NCI-H2107 treated with DMSO at 0.1 percent for 48 hours (cell line): ENCODE measurements at regions not wholly inside any gene's neighbourhood (a gene's known extent, or its start where the extent isn't known, plus 50 kb on each side); places are given as distances from the start of the nearest gene placed in this dataset.
A peak's percentile ranks its signal among the peaks of the same experiment; 100 is the strongest.

Experiments used
- DNase-seq: peaks from one replicate; lab custom pipeline; 2025; ENCODE audit not compliant: unreplicated experiment; lab: John Stamatoyannopoulos, UW

GRCh38 chr14:22513066-22513812 is 75.8 kb downstream of the DAD1 start:
- DNase-seq = no peak

DNA sequence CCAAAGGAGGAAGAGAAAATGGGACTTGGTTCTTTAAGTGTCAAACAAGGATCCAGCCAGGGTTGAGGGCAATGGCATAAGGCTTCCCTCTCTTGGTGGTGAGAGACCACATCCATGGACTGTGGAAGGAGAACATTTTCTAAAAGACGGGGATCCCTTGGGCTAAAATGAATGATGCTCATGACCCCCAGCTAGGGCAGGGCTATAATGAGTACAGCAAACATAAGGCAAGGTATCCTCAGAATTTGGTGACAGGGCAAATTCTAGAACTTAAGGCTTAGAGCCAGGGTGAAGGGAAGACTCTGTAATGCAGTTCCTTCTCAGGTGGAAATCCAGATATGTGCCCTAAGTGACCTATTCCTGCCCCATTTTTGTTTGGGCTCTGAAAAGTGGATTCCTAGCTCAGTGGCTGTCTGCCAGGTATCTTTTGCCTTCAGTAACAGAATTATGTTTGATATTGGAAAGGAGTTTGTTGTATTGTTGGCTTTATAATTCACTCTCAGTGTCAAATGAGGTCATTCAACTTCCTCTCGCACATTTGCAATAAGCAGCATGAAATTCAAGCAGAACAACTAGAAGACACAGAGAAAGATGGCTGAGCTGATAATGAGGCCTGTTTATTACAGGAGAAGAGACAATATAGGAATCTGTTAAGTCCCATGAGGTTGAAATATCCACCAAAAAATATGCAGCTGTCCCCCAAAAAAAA is 76.8 kb downstream of the DAD1 start:
- no peak for DNase-seq

GRCh38 chr14:22510527-22511110 is 78.4 kb downstream of the DAD1 start:
- no peak for DNase-seq

DNA sequence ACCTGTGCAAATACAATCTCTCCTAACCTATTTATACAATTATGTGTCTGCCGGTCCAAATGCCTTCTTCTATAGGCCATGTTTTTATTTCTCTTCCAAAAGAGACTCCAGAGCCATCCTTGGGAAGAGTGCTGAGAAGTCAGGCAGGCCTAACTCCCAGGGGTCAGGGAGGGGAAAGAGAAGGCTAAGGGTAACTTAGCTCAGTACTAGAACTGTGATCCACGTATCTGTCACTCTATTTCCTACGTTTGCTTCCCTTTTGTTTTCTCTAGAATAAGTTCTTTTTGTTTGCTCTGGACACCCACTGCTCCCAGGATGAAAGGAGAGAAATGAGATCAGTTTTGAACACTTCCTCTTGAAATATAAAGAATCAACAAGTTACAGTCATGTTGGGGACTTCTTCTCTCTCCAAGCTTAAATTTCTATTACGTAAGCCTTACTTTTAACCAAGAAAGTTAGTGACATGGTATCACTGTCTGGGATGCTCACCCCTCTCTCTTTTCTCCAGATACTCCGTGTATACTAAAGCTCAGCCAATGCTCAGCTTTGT is 79.2 kb downstream of the DAD1 start:
- DNase-seq = no peak

GRCh38 chr14:22509036-22509709 is 79.9 kb downstream of the DAD1 start:
- DNase-seq = no peak

- no peak for DNase-seq
Measured at GRCh38 chr14:22508662-22509035, 80.4 kb downstream of the DAD1 start.

DNA sequence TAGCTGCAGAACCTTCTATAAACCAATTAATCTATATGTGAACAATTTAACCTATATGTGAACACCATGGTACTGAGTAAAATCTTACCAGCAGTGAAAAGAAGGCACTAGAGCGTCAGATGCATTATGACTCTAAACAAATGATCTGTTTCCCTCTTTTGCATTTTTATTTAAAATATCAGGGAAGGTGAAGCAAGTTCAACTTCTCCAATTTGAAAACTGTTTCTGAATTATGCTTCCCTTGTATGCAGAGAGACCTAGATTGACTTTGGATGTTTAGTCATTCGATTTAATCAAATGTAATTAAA is 80.9 kb downstream of the DAD1 start:
- DNase-seq = no peak

DNA sequence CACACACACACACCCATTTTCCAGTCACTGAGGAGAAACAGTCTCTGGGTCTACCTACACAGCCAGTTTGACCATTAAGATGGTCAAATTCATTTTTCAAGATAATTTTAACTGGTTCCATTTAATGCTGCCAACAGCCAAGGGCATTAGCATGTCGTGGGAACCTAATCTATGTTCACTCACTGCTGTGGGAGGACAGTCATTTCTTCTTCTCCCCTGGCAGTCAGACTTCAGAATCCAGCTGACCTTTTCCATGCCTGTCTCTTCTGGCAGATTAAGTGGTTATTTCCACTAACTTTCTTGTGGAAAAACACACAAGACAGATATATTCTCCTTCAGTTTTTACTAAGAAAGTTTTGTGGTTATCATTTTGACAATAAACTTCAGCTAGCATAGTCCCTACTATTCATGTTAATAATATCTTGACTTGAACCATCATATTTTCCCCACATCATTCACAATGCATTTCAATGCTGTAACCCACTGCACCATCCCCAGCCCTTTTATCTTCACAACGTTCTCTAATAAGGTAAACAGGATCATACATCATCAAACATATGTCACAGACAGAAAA is 82.2 kb downstream of the DAD1 start:
- DNase-seq = no peak

DNA sequence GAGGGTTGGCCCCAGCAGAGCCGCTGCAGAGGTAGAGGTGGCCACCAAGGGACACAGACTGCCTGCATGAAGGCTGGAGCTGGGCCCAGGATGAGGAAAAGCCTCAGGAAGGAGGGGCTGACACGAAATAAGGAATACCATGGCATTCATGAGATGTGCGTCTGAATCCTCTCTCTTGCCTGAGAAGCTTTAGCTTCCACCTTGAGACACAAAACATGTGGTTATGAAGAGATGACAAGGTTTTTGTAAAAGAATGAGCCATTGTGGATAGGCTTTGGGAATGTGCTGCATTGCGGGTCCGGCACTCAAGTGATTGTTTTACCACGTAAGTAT is 82.7 kb downstream of the DAD1 start:
- DNase-seq = no peak

GRCh38 chr14:22505697-22506377 is 83.2 kb downstream of the DAD1 start:
- no peak for DNase-seq

- DNase-seq = no peak
Measured at GRCh38 chr14:22505309-22505696, 83.7 kb downstream of the DAD1 start.

GRCh38 chr14:22502551-22502950 is 86.5 kb downstream of the DAD1 start:
- DNase-seq = no peak

DNA sequence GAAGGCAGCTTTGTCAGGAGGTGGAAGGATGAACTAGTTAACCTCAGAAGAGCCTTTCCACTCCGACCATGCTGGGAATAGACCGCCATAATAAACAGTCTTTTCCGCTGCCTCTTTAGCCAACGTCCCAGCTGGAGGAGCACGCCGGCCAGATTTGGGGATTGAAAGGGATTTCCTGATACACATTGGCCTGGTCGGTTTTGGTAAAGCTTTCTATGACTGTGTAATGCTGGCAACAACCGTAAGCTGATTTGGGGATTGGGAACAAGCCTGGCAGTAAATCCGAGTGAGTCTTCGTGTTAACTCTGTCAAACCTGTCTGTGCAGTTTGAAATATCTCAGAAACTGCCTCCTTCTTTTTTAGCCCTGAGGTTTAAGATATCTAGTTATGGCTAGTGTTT is 87.0 kb downstream of the DAD1 start:
- no peak for DNase-seq

- DNase-seq = no peak
Measured at GRCh38 chr14:22500954-22501726, 87.9 kb downstream of the DAD1 start.

- no peak for DNase-seq
Measured at GRCh38 chr14:22500525-22500924, 88.5 kb downstream of the DAD1 start.

DNA sequence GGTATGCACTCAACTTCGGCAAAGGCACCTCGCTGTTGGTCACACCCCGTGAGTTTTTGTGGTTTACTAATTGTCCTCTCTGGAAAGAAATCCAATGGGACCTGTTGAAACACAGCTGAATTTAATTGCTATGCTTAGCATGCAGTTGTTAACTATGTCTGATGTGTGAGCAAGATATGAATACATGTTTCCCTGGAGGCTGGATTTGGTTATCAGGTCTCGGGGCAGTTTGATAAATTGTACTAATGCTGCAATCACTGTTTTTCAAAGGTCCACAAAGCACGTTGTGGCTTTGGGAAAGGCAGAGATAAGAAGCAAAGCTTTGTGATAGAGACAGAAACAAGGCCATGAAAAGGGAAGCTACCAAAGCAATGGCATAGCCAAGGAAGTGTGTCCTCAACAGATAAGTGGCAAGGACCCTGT is 91.3 kb downstream of the DAD1 start:
- DNase-seq = peak; percentile 16

GRCh38 chr14:22497144-22497423 is 91.9 kb downstream of the DAD1 start:
- no peak for DNase-seq

DNA sequence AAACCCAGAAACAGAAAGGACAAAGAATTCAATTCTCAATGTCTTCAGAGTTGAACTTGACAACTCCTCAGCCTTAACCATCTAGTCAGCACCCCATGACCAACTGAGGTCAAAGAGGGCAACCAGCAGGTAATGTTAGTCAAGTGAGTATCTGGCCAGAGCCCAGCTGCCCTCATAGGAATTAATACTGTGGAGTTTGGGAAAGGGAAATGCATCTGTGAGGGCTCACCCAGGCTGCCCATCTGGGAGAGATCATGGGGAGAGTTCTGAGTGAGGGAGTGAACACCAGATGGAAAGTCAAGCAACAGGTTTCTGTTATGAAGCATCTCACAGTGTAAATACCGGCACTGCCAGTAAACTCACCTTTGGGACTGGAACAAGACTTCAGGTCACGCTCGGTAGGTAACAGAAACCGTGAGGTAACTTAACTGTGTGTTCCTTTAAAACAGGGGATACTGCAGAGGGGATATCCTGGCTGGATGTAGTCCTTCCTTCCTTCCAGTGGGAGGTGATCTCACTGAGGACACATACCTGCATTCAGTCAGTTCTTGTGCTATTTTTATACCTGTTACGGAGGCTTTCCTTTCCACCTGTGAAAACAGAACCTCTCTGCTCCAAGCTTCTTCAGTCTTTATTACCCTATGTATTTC is 94.4 kb downstream of the DAD1 start:
- DNase-seq = no peak

GRCh38 chr14:22493753-22494152 is 95.3 kb downstream of the DAD1 start:
- DNase-seq = no peak
